Neural cell (in vitro differentiated cells): ENCODE measurements at regions not wholly inside any gene's neighbourhood (a gene's known extent, or its start where the extent isn't known, plus 50 kb on each side); places are given as distances from the start of the nearest gene placed in this dataset.

Experiments used
- CTCF ChIP-seq: fragments of 450-650 bp; IDR thresholded peaks from 2 replicates; pipeline ENCODE4 v1.5.1; 2014; ENCODE audit warnings: antibody characterized with exemption, mild to moderate bottlenecking, moderate library complexity; ENCODE audit not compliant: poor library complexity, severe bottlenecking
- EZH2 ChIP-seq: fragments of 200-600, 300-800 bp; shearing (Covaris generic), sonication (generic); IDR thresholded peaks from 2 replicates; pipeline ENCODE4 v1.6.1; 2014; ENCODE audit warnings: antibody characterized with exemption, low read length, borderline replicate concordance, mild to moderate bottlenecking; ENCODE audit not compliant: insufficient read depth, poor library complexity, severe bottlenecking
- MXI1 ChIP-seq: fragments of 450-650 bp; conservative IDR thresholded peaks from 2 replicates; pipeline ENCODE4 v1.6.1; 2014; ENCODE audit warnings: antibody characterized with exemption, mild to moderate bottlenecking; ENCODE audit not compliant: poor library complexity, severe bottlenecking
- POLR2AphosphoS5 ChIP-seq: IDR thresholded peaks from 2 replicates; pipeline ENCODE4 v1.6.1; 2012
- RAD21 ChIP-seq: fragments of 450-650 bp; conservative IDR thresholded peaks from 2 replicates; pipeline ENCODE4 v1.6.1; 2014; ENCODE audit warnings: antibody characterized with exemption, mild to moderate bottlenecking, moderate library complexity
- REST ChIP-seq: IDR thresholded peaks from 2 replicates; pipeline ENCODE4 v1.6.1; 2012; ENCODE audit warnings: borderline replicate concordance

GRCh38 chr17:77516902-77517301 is 376.1 kb downstream of the SEC14L1 start:
- TF ChIP-seq POLR2AphosphoS5 (no peak), CTCF (no peak), RAD21 (no peak), EZH2 (no peak), REST (no peak), MXI1 (no peak)
